NCI-H1105 (cell line): ENCODE measurements at regions not wholly inside any gene's neighbourhood (a gene's known extent, or its start where the extent isn't known, plus 50 kb on each side); places are given as distances from the start of the nearest gene placed in this dataset.
"Not testable (repeated sequence)": the region's sequence is repeated elsewhere in the genome, so short reads cannot be mapped to it uniquely, and the experiment has no call there.

Experiments used
- DNase-seq: peaks from one replicate; lab custom pipeline; 2025; lab: John Stamatoyannopoulos, UW

DNA sequence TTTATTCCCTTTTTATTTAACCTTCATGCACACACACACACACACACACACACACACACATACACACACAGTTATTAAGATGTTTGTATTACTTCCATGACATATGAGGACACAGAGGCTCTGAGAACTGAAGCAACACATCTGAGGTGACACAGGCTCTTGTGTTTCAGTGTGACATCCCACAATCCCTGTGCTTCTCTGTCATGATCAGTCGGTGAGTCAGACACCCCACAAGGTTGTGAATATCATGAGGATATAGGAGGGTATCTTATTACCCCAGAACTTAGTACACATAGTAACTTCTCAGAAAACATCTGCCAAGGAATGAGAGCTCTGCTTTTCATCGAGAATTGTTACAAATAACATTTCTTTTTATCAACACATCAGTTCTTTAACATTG lies 459.3 kb downstream of the PLPP3 start:
- no peak for DNase-seq

DNA sequence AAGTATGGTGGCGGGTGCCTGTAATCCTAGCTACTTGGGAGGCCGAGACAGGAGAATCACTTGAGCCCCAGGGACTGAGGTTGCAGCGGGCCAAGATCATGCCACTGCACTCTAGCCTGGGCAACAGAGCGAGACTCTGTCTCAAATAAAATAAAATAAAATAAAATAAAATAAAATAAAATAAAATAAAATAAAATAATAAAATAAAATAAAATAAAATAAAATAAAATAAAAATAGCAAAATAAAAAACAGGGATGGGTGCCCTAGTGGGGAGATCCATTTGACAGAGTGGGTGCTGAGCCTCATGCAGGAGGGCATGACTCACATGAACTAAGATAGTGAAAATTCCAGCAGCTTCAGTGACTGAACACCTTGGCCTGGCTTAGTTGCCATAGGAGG lies 460.7 kb downstream of the PLPP3 start:
- not testable (repeated sequence) for DNase-seq

DNA sequence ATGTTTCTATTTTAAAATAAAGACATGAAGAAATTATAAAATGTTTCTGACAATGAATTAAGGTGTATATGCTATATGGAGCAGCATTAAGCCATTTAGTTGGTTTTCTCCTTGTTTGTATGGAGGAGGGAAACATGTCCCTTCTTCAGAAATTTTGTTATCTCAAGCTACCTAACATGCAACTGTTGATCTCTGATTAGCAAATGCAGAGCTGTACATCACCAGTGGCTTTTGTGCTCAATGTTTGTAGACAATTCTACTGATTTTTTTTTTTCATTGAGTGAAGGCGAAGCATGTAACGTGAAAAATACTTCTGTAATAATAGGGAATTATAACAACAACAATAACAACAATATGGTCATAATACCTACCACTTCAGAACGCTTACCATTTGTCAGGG lies 463.7 kb downstream of the PLPP3 start:
- no peak for DNase-seq

DNA sequence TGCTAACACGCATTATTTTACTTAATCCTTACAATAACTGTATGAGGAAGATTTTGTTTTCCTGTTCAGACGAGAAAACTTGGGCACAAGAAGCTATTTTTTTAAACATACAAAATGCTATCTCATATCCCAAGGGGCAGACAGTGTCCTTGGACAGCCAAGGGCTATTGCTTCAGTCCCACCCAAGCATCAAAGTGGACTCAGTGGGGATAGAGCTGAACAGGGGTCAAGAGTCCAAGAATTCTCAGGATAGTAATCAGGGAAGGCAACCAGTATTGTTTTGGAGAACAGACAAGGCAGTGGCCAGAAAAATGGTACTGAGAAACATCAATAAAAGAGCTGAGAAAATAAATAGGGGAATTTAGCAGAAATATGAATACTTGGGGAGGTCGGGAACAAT lies 465.7 kb downstream of the PLPP3 start:
- no peak for DNase-seq

DNA sequence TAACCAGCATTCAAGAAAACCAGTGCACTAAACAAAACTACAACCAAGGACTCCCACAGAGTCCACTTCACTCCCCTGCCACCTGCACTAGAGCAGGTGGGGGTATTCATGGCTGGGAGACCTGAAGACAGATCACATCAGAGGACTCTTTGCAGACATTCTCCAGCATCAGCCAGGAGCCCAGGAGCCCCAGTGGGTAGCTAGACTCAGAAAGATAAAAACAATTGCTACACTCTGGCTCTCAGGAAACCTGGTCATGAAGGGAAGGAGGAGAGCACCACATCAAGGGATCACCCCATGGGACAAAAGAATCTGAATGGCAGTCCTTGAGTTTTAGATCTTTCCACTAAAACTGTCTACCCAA lies 472.1 kb downstream of the PLPP3 start:
- no peak for DNase-seq

DNA sequence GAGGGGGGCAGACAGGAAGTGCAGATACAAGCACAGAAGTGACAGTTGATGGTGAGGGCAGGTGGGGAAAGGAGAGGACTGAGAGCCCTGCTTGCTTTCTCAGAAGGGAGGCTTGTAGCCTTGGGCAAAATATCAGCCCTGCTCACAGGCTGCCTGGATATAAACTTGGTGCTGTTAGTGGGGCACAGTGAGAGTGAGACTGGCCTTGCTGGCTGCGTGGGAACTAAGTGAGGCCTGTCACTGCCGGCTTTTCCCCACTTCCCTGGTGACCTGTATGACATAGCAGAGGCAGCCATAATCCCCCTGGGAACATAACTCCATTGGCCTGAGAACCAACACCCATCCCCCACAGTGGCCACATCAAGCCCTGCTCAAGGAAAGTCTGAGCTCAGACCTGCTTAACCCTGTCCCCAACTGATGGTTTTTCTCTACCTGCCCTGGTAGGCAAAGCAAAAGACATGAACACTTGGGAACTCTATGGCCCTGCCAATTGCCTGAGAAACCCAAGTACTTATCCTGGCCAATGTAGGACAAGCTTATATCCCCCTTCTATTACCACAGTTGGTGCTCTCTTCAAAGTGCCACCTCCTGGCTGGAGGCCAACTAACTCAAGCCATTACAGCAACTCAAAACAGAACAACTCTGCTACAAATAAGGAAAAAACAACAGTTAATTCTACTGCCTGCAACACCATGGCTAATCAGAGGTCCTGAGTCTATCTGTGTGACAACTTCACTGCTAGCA lies 472.7 kb downstream of the PLPP3 start:
- DNase-seq = no peak

DNA sequence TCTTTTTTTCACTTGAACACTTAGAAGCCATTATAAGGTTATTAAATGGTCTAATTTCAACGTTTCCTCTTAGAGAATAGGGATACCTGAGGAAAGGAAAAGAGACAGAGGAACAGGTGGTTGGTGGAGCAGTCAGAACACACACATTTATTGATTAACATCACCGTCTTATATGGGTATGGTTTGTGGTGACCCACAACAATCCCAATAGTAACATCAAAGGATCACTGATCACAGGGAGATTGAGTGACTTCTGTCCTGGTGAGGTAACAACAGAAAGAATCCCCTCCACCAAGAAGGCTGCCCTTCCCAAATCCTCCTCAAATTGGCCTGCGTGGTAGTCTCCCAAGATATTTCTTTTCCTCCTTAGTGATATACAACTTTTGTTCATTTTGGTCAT lies 474.0 kb downstream of the PLPP3 start:
- no peak for DNase-seq

DNA sequence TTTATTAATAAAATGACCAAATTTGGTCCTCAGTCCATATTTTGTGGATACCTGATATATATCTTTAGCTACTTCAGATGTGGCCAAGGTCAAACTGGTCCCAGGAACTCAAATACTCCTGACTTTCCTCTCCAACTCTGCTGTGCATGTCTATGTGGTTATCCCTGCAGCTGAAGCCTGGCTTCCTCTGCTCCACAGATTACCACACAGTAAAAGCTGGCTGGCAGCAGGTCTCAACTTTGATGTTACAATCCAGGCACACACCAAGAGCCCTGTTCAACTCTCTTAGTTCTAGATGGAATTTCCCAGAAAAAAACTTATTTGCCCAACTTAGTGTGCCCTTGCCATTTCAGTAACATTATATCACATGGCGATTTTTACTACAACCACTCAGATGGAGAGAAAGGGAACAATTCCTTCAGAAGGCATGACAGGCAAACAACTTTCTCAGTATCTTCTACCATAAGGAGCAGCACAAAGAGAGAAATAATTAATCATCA lies 479.5 kb downstream of the PLPP3 start:
- DNase-seq = no peak

DNA sequence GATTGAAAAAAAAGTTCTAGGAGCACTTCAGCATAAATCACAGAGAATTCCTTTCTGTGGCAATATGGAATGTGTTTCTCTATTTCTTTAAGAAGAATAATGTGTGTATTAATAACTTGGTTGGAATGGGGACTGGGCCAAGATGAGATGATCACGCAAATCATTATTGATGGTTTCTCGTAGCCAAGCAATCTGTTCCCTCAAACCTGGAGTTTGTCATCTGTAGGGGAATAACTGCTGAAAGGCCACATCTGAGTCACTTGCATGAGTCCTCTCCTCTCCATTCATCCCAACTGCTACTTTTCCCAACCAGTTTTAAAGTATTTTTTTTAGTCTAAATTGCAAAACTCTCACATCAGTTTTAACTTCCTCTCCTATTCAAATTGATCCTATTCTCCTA lies 480.4 kb downstream of the PLPP3 start:
- no peak for DNase-seq

DNA sequence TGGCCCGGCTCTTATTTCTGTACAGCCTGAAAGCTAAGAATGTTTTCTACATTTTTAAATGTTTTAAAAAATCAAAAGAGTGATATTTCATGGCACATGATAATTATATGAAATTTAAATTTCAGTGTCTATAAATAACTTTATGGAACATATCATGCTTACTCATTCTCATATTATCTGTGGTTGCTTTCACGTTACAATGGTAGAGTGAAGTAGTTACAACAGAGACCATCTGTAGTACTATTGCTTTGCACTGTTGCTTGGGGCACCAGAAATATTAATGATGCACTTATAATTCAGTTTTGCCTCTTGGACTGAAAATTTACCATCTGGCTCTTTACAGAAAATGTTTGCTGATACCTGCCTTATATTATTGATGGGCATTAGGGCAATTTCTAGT lies 481.6 kb downstream of the PLPP3 start:
- DNase-seq = no peak

DNA sequence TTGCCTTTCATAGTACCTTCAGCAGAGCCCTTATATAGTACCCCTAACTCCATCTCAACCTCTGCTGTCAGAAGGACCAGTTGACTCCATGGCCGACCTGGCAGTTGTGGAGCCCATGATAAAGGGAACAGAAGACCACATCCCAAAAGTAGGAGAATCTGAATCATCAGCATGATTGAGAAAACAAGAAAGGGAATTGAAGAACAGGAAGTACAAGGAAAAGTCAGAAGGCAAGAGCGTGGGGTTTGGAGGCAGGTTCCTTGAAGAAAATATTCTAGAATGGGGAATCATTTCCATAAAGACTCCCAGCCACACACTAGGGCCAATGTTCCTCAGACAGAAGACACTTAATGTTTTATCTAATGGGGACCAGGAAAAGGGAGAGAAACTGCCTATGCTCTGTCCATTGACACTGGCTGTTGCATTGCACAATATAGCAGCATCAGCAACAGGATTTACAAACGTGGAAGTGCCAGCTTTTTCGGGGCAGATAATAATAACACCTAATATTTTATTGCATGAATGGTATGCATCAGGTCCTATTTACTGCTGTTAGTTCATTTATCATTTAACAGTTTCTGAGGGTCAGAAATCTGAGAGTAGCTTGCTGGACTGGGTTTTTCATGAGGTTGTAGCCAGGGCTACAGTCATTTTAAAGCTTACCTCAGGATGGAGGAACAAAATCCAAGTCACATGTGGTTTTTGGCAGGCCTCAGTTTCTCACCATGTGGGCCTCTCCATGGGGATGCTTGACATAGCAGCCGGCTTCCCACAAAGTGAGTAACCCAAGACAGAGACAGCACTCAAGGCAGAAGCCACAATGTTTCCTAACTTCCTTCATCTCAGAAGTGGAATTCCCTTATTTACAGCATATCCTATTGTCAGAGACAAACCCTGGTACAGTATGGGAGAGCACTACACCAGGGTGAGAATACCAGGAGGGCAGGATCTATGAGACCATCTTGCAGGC lies 483.4 kb downstream of the PLPP3 start:
- no peak for DNase-seq

DNA sequence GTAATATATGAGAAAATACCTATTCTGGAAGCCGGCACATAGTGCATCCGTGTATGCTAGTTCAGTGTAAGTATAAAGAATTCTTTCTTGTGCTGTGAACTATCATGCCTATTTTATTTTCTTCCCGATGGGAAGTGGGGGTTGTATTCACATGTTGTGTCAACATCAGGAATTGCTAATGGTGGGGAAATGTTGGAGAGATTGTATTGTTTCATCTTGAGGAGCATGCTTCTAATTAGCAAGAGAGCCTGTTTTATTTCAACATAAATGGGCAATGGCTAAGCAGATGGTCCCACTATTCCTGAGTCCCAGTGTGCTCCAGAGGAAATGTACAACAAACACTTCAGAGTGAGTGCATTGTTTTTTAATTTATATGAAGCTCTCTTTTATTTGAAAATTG lies 485.2 kb downstream of the PLPP3 start:
- no peak for DNase-seq

DNA sequence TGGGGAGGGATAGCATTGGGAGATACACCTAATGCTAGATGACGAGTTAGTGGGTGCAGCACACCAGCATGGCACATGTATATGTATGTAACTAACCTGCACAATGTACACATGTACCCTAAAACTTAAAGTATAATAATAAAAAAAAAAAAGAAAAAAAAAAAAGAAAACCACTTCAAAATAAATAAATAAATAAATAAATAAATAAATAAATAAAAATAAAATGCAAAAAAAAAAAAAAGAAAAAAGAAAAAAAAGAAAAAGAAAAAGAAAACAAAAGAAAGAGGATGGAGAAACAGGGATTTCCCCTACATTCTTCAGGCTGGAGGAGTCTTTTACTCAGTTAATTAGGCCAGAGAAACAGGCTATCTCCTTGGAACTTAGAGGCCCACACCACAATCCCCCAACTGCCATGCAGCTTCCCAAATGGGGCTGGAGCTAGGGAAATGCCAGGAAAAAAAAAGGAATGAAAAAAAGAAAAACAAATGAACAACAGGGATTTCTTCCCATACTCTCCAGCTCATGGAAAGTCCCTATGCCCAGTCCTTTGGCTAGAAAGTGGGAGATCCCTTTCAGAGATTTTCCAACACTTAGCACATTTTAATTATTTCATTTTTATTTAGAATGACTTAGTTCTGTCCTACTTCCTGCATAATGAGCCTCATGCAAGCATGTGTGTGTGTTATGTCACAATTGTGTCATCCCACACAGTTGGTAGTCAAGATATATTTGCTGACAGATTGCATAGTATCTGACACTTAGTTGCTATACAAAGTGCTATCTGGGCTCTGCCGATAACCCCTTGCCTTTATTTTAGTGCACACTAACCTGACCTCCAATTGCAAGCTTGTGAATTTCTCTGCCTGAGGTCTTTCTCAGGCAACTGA lies 486.4 kb downstream of the PLPP3 start:
- DNase-seq = no peak

DNA sequence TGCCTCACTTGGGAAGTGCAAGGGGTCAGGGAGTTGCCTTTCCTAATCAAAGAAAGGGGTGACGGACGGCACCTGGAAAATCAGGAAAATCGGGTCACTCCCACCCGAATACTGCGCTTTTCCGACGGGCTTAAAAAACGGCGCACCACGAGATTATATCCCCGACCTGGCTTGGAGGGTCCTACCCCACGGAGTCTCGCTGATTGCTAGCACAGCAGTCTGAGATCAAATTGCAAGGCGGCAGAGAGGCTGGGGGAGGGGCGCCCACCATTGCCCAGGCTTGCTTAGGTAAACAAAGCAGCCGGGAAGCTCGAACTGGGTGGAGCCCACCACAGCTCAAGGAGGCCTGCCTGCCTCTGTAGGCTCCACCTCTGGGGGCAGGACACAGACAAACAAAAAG lies 489.5 kb downstream of the PLPP3 start:
- not testable (repeated sequence) for DNase-seq

DNA sequence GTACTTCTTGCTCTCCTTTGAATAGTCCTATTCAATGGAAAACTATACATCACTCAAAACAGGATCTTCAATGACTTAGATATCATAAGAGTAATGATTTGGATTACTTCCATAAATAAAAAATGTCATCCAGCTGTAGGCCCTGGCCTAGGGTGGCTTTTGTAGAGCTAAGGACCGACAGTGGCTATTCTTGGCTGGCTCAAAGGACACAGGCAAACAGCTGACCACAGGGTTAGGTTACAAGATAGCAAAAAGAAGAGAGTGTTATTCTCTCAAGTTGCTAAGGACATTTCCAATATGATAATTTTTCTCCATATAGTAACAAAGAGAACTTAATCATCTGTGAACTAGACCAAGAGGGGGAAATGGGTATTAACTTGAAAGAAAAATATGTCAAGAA lies 495.1 kb downstream of the PLPP3 start:
- no peak for DNase-seq

DNA sequence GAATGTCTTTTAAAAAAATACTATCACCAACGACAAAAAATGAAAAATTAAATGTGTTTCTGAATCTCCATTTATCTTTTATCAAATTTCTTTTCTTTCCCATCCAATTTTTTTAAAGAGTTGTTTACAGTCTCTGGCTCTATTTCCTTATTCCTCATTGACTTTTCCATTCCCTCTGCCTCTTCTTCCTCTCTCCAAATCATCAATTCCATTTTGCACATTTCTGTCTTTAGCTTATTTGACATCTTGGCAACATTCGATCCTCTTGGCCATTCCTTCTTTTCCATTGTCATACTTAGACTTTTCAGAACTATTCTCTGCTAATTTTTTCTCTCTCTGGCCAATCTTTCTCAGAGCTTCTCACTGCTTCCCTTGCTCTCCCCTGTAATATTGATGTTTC lies 497.6 kb downstream of the PLPP3 start:
- no peak for DNase-seq

DNA sequence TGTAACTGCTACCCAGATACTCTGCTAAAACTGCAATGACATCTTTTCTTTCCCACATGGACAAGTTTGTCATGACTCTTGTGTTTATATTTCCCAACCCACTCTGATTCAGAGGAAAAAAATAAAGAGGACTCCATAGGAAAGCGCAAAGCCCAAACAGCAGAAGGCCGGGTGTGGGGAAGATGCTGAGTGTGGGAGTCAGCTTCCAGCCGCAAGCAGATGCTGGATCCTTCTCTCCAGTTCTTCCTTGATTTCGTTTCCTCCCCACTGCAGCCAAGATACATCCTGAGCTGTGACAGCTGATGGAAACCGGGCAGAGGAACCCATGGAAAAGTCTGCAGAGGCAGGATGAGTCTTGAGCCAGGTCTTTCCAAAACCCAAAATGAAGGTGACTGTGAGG lies 498.2 kb downstream of the PLPP3 start:
- DNase-seq = no peak

DNA sequence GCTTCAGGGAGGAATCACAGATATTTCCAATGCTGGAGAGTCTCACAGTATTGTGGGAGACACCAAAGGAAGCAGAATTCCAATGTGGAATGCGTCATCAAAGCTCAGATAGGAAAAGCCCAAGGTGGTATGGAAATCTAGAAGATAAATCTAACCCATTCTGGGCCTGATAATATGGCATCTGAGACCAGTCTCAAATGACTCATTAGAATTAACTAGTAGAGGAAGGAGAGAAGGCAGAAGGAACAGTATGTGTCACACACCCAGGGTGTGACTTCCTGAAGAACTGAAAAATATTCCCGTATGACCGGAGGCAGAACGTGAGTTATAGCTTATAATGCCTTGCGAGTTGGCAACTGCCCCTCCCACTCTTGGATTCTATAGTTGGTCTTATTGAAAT lies 499.2 kb downstream of the PLPP3 start:
- DNase-seq = no peak

DNA sequence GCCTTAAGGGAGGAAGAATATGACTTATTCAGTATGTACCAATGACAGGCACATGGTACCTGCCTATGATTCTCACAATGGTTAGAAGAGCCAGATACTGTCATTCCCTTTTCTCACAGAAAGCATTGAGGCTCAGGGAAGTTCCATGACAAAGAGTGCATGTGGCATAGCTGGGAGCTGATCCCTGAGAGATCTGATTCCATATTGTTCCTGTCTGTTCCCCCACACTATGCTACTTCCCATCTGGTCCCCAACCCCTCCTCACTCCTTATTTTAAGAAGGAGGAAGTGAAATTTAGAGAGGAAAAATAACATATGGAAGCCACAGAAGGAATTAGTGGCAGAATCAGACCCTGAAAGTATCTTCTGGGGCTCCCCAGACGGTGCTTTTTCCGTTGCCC lies 500.0 kb downstream of the PLPP3 start:
- no peak for DNase-seq

DNA sequence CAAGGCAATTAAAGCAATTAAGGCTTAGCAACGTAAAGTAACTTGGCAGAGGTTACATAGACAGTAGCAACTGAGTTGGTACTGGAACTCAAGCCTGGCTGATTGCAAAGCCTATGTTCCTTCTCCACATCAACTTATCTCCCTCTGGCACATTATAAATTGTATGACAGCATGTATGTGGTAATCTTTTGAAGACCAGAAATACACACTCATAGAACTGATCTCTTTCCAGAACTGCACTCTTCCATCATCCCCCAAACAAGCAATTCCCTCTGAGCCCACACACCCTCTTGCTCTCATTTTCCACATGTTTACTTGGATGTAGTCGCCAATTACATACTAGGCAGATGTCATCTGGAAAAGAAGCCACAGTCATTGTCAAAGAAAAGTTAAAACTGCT lies 502.2 kb downstream of the PLPP3 start:
- no peak for DNase-seq

DNA sequence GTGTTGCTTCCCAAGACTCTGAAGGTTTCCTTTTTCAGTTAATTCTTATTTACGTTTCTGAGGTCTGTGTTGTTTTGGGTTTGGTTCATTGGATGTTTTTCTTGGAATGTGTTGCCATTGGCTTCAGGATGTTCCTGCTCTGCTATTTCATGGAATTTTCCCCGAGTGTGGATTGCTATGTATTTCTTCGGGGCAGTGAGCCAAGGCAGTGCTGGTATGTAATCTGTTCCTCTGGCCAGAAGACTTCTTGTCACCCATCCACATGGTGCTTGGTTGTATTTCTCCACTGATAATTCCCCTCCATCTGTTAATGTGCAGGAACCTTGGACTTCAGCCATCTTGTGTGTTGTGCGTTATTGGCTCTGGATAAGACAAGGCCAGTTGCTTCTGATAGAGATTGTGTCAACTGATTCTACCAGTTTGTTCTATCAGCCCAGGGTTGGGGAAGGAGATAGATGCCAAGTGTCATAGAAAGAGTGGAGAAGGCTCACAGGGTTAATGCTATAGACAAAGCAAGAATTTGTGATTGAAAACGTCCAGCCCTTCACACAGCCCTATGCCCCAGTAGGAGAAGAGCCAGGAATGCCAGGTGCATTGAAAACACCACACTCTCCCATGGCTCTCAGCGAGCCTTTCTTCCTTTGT lies 505.2 kb downstream of the PLPP3 start:
- DNase-seq = no peak

DNA sequence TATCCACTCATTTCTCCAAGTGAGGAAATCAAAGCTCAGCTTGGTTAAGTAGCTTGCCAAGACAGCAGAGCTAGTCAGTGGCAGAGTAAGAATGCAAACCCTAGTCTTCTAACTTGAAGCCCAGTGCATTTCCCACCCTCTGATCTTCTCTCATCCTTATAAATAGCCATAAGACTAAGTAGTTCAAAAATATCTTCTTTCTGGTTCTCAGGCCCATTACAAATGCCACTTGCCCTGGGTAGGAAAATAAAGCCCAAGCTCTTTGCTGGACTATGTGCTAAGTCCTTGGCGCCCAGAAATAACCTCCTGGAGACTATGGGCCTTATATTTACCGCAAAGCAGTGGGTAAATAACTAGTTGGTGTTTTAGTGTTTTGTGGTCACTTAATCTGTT lies 505.8 kb downstream of the PLPP3 start:
- no peak for DNase-seq
